Activated gamma-delta T cell (primary cell): ENCODE measurements at regions not wholly inside any gene's neighbourhood (a gene's known extent, or its start where the extent isn't known, plus 50 kb on each side); places are given as distances from the start of the nearest gene placed in this dataset.
"Not testable (repeated sequence)": the region's sequence is repeated elsewhere in the genome, so short reads cannot be mapped to it uniquely, and the experiment has no call there.

Experiments
- DNase-seq: peaks from one replicate; lab custom pipeline; 2025; lab: John Stamatoyannopoulos, UW

DNA sequence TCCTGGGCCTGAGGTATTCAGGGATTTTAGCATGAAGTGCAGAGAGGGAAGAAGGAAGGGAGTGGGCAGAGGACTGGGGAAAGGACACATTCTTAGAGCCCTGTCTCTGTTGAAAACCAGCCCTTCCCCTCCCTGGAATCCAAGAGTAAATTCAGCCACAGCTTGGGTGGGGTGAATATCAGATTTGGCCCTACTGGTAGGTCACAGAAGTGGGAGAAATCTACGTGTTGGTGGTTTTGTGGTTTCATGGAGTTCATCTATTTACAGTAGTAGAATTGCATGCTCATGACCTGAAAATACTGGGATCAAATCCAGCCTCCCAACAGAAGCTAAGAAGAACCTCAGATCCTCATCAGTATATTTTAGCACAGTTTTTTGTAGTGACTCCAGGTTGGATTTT, 404.4 kb downstream of the BMP2 start:
- DNase-seq = no peak

DNA sequence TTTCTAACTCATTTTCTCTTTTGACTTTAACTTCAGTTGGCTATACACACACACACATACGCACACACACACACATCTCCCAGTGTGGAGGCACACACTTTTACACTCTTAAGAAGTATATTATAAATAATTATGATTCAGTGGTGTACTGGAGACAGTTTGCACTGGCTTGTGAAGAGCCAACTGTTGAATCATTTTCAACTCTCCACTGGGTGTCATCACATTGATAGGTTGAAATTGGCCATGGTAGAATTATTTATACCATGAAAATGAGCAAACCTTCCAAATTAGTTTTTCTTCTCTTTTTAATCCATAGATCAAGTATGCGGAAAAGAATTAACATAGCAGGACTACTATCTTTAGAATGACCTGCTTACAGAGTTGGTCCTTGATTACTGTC, 407.1 kb downstream of the BMP2 start:
- DNase-seq = no peak

DNA sequence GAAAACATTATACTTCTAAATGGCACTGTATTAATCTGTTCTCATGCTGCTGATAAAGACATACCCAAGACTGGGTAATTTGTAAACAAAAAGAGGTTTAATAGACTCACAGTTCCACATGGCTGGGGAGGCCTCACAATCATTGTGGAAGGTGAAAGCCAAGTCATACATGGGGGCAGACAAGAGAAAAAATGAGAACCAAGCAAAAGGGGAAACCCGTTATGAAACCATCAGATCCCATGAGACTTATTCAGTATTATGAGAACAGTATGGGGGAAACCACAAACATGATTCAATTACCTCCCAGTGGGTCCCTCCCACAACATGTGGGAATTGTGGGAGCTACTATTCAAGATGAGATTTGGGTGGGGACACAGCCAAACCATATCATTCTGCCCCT, 408.3 kb downstream of the BMP2 start:
- DNase-seq = not testable (repeated sequence)

DNA sequence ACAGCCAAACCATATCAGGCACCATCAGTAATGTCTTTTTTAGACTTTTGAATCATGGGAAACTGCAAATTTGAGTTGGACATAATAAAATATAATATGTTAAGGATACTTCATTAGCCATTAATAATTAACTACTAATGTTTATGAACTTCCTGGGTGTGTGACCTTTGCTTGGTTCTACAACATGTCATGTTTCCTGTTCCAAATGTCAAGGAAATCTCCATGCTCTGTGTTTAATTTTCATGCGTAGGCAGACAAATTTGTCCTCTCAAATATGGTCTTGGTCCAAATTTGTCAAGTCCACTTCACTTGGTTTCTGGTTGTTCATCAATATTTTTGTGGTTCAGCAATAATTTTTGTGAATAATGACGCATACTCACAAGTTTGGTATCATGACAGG, 410.5 kb downstream of the BMP2 start:
- no peak for DNase-seq

DNA sequence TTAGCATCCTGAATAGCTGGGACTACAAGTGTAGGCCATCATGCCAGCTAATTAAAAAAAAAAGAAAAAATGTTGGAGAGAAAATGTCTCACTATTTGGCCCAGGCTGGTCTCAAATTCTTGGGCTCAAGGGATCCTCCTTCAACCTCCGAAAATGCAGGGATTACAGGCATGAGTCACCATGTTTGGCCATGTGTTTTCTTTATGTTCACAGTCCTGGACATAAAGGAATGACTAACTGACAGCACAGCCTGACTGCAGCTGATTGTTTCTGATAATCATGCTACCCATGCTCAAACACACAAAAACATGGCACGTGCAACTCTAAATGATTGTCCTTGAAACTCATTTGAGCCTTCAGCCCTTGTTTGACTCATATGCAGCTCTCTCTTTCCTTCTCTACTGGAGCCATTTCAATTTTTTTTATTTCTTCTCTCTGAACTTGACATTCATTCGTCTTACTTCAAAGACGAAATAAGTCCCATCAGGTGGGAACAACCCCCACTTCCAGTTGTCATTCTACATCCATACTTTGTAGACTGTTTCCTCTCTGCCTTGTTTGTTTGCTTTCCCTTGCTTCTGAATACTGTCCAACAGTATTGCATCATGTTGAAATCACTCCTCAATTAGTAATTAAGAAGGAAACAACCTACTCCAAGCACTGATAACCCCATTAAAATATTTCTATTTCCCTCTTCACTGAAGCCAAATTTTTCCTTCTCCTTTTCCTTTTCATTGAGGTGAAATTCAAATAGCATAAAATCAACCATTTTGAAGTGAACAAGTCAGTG, 413.0 kb downstream of the BMP2 start:
- no peak for DNase-seq

DNA sequence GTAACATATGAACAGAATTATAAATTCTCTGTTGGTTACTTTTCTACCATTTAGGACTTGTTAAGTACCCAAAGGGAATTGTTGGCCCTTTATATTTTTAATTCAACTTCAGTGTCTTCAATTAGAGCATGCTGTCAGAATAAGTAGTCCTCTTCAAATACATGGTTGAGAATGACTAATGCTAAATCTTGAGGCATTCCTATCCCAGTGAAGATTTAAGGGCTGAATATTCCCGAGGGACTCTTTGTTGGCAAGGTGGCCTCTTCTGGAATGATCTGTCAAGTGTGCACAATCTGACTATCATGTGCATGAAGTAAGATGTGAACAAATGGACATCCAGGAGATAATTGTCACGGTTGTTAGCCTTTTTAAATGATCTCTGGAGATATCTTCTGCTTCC, 421.7 kb downstream of the BMP2 start:
- no peak for DNase-seq

DNA sequence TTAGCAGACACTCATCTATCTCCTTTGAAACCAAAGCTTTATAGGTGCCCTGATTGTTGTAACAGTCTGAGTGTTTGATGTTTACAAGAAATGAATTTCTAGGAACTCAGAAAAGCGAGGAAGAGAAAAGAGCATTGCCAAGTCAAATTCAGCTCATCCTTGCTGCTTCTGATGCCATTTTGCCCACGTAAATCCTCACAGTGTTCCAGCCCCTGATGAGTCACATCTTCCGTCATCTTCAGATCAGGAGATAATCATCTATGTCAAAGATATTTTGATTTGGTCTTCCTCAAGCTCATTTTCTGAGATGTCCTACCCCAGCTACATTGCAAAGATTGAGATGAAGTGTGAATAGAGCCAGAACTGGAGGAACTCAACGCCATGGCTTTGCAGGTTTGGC, 426.2 kb downstream of the BMP2 start:
- DNase-seq = no peak

DNA sequence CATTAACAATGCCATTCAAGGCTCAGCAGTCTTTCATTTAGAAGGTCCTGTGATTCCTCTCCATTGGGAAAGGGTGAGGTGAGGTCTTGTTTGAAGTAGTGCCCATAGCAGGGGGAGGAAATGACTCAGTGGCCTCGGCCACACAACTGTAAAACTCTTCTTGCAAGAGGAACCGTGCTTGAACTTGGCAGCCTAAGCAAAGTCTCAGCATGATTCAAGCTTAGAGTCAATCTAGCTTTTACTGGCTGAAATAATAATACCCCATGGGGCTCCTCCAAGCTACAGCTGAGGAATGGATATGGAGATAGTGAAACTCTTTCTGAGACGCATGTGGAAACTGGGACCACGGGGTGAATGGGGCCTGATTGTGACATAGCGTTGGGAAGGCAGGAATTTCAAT, 428.2 kb downstream of the BMP2 start:
- no peak for DNase-seq

DNA sequence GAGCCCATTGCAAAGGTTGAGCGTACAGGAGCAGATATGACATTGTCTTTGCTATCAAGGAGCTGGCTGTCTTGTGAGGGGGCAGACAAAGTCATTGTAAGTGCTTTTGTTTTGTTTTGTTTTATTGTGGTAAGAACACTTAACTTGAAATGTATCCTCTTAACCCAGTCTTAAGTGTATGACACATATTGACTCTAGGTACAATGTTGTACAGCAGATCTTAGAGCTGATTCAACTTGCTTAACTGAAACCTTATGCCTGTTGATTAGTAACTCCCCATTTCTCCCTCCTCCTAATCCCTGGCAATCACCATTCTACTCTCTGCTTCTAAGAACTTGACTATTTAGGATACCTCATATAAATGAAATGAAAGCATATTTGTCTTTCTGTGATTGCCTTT, 429.0 kb downstream of the BMP2 start:
- DNase-seq = no peak

DNA sequence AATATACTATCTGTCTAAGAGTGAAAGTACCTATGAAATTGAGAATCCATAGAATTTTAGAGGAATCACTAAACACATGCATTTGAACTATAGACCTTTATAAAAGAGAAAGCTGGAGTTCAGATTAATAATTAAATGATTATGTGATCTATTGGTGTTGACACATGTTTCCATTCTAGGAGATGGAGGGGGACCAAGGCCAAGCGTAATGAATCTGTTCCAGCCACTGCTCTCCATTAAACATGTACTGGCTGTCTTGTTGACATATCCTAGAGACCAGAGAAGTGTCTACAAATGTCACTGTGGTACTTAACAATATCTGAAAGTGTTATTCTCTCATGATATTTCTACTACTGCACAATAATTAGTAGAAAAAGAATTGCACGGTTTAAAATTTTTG, 432.4 kb downstream of the BMP2 start:
- DNase-seq = no peak

DNA sequence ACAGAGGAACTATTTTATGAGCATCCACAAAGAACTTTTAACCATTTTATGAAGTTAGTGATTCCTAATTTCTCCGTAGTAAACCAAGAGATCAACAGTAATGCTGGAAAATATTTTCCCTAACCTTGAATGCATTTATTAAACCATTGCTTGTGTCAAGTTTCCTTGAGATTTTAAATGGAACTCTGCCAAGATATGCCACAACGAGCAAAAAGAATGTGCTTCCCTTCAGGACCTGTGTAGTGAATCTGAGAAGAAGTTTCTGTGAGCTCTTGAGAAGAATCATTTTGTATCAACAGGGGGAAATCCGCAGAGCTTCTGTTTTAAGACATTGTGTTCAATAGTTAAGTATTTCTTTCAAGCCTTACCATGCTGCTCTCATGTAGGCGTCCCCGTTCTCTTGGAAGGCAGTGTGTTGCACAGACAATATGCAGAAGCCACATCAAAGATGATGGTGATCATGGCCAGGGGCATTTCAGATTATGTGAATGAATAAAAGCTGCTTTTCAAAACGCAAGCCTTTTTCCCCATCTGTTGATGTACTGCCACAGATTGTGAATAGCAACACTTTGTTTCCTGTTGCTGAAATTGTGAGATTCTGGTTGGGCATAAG, 439.8 kb downstream of the BMP2 start:
- no peak for DNase-seq

DNA sequence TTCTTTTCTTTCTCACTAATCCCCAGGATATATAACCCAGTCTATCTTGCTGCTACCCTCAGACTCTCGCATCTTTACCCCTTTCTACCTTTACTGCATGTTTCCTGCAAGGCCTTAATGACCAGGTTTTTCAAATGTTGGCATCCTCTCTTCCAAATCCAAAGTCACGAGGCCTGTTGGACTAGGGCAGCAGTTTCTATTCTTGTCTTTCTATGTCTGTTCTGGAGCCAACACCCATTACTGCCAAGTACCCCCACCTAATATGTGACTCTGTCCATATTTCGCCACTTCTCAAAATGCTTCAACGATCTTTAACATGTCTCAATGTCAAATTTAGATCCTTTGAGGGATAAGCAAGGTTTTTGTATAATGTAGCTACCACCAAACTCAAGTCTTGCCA, 443.4 kb downstream of the BMP2 start:
- DNase-seq = no peak

DNA sequence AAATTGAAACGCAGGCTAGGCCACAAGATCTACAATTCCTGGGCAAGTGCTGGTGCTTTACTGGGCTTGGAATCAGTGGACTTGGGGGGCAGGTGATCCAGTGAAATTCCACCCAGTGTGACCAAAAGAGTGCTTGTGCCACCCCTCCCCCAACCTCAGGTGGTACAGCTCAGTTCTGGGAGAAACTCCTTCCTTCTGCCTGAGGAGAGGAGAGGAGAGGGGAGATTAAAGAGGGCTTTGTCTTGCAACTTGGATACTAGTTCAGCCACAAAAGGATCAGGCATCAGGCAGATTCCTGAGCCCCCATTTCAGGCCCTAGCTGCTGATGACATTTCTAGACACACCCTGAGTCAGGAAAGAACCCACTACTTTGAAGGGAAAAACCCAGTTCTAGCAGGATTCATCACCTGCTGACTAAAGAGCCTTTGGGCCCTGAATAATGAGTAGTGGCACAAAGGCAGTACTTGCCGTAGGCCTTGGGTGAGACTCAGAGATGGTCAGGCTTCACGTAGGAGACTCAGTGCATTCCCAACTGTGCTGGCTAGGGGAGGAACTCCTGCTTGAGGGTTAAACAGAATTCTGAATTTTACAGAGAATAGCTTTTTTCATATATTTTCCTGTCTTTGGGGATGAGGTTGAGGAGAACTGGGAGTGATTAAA, 446.7 kb downstream of the BMP2 start:
- DNase-seq = no peak

DNA sequence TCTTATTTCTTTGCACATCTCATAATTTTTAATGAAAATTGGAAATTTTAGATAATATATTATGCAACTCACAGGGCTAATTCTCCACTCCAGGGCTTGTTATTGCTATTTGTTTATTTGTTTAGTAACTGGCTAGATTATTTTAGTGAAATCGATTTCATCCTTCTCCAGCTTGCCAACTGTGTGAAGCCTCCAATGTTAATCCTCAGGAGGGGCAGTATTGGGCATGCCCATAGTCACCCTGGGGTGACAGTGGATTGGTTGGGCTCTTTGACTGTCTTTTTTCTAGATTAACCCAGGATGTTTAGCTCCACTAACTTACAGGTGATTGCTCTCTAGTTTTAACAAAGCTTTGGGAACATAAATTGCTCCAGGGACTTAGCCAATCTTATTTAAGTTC, 450.1 kb downstream of the BMP2 start:
- no peak for DNase-seq

DNA sequence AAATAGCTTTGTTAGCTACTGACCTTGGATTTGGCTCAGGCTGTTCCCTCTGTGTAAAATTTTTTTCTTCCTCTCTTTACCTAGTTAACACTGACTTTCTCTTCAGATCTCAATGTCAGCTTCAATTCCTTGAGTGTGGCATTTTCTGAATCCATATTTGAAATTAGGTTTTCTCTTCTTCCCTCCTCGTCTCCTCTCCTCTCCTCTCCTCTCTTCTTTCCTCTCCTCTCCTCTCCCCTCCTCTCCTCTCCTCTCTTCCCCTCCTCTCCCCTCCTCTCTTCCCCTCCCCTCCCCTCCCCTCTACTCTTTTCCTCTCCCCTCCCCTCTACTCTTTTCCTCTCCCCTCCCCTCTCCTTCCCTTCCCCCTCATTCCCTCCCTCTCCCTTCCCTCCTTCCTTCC, 453.3 kb downstream of the BMP2 start:
- no peak for DNase-seq

DNA sequence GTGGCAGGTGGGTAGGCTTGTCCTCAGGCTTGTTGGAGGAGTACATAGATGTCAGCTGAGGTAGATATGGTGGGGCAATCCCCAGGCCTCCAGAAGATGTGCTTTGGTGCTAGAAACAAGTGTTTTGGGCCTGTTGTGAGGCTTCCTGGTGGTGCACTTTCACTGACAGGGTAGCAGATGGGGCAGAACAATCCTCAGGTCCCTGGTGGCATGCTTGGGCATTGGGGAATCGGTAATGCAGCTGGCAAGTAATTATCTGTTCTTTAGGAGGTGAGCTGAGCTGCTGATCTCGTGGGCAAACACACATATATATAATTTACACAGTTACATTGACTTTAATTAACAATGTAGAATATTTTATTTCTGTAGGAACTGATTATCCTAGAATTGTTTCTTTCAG, 458.7 kb downstream of the BMP2 start:
- no peak for DNase-seq

DNA sequence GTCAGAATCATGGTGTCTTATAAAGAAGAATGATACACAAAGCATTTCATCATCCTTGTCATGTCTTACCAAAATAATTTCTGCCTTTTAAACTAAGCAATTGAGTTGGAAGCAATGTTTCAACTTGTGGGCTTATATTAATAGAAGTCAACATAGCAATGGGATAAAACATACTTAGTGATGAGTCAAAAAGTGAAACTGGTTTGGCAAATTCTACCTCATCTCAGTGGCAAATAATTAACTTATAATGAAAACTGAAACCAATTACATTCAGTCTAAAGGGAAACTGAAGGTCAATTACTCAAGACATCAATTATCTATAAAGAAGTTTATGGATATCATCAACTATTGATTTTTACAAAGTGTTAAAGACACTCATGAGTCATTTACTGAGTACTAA, 463.8 kb downstream of the BMP2 start:
- no peak for DNase-seq

DNA sequence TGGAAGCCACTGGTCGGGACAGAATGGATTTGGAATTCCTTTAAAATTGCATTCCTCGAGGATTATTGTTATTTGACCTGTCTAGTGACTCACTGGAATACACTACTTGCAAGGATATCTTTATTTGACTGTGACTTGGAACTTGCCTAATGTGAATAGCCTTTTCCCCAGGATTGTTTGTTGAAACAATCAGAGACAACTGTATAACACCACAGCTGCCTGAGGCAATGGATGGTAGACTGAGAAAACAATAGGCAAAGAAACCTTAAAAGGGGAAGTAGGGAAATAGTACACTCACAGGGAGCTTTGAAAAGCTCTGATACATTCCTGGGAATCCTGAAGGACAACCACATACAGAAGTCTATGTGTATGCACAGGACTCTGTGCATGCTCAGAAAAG, 465.3 kb downstream of the BMP2 start:
- DNase-seq = no peak

DNA sequence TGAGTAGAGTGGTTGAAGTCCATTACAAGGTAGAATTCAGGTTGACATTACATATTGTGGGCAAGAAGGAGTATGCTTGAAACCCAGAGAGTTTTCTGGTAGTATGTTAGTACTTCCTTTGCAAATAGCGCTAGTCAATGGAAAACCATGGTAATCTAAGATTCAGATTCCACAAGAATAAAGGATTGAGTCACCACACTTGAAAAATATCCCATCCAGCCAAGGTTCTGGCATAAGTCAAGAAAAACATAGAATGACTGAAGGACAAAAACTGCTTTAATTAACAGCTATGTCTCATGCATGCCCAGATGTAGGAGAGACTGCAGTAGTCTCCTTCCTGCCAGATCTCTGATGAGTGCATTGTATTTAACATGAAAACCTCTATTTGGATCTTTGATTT, 469.8 kb downstream of the BMP2 start:
- DNase-seq = no peak

DNA sequence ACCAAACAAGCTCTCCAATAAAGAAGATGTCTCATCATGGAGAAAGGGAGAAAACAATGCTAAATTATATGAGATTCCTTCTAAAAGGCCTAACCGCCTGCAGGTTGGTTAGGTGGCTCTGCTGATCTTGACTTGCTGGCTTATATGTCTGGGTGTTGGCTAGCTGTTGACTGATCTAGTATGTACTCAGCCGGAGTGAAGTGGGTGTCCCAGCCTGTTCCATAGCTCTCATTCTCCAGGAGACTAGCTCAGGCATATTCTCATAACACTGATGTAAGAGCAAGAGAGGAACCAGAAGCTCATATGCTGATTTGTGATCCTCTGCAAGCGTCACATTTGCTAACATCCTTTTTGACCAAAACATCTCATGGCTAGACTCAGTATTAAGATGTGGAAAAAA, 473.0 kb downstream of the BMP2 start:
- DNase-seq = no peak

DNA sequence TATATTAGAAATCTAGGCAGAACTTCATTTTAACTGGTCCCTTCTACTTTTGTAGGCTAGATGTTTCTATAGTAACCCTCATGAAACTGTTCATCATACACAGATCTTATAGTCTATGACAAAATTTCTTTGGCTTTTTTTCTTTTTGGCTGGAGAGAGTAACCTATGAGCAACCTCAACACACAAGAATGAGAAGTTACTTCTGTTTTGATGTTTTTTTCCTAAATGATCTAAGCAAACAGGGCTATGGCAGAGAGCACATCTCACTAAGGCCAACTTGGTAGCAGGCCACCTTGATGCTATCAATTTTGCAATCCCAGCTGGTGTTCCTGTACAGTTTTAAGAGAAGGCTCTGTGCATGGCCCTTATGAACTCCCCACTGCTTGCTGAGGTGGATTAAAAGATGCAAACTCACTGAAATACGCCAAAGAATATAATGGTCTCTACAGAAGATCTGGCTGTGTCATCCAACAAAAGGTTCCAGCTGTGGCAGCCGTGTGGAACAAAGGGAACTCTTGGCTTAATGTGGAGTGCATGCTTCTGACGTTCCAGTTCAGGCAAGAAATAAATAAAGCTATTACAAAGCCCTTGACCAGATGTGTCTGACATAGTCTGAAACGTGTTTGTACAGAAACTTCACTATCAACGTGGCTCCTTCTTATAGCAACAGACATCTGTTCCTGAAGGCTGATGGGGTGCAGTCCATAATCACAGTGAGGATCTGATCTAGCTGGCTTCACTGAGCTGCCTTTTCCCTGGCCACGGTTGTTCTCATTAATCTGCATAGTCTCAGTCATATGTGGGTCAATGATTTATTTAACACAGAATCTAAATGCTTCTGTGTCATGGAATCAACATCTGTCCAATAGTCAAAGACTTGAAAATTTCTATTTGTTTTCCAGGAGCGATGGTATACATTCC, 481.1 kb downstream of the BMP2 start:
- DNase-seq = no peak

DNA sequence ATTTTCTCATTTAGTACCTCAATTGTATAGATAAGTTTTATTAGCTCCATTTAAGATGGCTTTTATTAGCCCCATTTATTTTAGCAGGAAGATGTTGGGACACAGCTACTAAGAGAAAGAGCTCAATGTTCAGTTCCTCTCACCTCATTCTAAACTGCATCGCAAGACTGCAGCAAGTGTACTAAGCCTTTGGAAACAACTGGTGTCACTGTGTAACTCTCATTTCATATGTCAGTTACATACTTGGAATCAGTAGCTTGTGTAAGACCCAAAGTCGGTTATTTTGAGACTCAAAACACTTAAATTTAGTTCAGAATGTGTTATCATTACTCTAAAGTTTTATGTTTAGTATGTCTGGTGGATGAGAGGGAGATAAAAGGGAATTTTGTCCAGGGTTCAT, 482.9 kb downstream of the BMP2 start:
- no peak for DNase-seq
